ENCODE measurements at regions not wholly inside any gene's neighbourhood (a gene's known extent, or its start where the extent isn't known, plus 50 kb on each side); places are given as distances from the start of the nearest gene placed in this dataset.

GRCh38 chr5:68460147-68460798, 244.7 kb downstream of the PIK3R1 start:
- TF ChIP-seq EZH2 (IDR thresholded peaks at IDR 0.05; ENCODE audit: borderline replicate concordance, insufficient read depth, low read depth, low read length, poor library complexity, severe bottlenecking) = no peak
- peak; percentile 84 for TF ChIP-seq CTCF (IDR thresholded peaks at IDR 0.05)
